ENCODE measurements at regions not wholly inside any gene's neighbourhood (a gene's known extent, or its start where the extent isn't known, plus 50 kb on each side); places are given as distances from the start of the nearest gene placed in this dataset.

DNA sequence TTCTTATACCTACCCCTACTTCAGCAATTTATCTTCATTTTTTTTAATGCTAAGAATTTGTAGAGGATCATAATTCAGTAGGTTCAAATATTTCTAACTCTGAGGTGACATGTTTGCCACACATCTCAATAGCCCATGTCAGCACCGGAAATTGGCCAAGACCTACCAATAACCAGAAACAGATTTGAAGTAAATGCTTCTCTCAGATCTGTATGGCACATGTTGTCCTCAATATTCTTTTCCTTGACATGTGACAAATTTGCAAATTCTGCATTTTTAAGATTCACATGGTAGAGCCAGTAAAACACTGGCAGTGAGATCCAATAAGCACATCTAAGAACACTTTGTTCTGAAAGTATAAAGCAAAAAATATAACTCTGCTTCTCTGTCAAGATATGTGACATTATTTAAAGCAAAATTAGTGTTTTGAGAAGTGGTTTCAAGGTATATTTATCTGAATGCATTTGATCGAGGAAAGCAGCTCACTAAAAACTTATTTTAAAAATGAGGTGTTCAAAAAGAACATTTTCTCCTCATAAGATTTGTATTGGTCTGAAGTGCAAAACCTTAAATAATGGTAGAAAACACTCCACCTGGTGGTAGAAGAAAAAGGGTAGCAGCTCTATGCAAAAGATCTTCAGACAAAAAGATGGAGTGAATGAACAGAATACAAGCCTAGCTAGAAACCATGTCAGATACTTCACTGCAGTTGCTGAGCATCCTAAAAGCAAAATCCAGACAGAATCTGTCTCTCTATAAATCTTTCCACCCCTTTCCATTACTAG is 513.8 kb upstream of the FAM241A start:
- no peak for DNase-seq

DNA sequence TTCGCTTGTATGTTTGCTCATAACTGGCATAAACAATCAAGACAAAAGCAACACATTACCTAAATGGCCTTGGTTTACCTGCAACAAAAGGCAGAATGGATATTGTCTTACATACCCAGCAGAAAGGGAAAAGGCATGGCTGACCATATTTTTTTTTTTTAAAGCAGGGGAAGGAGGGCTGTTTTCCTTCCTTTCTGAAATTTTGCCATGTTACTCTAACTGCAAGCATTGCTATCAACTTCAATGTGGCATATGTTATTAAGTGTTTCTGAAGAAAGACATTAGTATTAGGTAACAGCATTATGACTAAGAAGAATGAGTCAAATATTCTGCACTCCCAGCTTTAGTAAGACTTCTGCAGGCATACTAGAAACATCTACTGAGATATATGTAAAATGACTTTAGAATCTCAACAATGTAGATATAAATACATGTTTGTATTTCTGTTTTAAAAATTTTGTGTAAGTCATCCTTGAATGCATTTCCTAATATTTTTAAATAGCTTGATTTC is 512.6 kb upstream of the FAM241A start:
- DNase-seq = no peak

DNA sequence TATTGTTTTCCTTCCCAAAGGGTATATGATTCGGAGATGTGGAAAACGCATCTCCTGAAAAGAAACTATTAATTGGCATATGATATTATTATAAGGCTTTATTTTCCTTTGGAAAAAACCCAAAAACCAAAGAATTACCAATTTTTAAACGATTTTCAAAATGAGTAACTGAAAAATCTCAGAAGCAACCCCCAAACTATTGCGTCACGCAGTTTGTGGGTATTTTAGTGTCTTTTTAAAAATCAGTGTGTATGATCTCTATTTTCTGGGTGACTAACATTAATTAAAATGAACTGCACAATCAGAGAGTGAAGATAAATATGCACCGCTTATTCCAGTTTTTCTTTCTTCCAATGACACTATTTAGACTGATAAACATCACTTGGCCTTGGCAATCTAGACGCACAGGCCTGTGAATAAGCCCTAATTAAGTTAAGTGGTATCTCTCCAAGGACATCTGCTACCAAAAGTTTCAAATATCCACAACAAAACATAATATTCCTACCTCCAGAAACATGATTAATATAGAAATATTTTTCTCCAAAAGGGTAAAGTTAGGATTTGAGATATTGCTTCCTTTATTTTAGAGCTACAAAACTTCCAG is 511.5 kb upstream of the FAM241A start:
- no peak for DNase-seq

DNA sequence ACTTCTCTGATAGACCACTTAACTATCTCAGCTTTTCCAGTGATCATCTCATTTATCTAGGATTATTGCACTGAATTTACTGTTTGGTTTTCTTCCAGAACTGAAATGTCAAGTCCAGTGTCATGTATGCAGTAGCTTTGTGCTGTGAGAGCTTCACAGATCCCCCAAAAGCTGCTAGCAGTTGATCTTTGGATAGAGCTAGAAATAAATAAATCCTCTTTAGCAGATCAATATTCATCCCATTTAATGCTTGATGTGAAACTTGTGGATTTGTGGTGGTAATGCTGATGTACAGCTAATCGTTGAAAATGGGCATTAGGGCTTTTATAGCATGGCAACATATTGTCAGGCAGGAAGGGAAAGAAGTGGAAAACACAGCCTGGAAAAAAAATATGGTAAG is 509.6 kb upstream of the FAM241A start:
- no peak for DNase-seq

DNA sequence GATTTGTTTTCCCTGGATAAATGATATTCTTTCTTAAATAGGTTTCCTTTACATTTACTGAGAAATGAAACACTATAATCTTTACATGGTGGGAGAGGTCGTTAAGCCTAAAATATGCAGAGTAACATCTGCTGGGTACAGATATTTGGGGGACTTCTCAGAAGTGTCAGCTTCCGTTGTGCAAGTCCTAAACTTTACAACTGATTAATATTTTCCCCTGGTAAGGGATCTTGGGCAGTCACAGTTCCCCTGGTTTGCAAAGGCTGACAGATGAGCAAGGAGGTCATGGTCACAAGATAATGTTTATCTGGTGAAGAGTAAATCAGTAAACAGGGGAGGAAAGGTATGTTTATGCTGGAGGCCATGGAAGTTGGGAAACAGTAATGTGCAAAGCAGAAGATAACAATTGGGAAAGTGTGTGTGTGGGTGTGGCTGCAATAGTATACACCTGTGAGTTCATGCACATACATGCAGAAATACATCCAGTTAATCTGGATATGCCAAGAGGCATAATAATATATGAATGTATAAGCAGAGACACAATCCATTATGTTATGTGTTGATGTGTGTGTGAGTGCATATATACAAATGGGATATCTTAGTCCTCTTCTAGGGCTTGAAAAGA is 508.2 kb upstream of the FAM241A start:
- no peak for DNase-seq

DNA sequence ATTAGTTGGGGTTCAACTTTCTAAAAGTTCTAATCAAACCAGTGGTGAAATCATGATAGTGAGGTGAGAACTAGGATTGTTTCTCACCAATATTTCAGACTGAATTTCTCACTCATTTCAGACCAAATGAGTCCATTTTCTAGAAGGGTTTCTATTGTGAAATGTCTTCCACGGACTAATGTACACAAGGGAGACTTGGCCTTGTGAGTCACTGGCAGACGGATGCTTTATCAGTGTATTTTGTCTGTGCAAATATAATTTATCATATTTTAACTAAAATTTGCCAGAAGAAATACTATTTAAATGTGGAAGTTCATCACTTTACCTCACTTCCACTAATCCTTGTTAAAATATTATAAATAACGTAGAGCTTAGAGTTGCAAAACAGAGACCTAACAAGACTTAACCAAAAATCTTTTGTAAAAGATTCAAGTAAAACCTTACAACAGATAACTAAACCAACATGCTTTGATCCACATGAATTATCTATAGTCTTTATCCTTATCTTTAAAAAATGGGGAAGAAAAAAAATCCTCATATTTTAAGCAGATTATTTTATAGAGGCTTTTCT is 506.0 kb upstream of the FAM241A start:
- no peak for DNase-seq

DNA sequence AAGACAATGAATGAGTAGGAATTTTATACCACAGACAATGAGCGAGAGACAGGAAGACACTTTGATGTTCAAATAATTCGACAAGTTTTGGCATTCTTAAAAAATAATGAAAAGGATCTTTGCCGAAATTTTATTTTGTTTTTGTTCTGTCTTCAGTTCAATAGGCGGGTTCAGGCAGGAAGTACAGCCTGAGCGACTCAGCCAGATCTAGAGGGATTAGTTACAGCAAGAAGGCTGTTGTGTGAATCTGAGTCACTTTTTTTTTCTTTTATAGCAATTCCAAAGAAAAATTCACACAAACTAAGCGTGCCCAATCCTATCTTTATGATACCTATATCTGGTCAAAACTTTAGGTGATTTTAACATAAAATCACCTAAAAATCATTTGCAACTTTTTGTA is 505.4 kb upstream of the FAM241A start:
- no peak for DNase-seq

DNA sequence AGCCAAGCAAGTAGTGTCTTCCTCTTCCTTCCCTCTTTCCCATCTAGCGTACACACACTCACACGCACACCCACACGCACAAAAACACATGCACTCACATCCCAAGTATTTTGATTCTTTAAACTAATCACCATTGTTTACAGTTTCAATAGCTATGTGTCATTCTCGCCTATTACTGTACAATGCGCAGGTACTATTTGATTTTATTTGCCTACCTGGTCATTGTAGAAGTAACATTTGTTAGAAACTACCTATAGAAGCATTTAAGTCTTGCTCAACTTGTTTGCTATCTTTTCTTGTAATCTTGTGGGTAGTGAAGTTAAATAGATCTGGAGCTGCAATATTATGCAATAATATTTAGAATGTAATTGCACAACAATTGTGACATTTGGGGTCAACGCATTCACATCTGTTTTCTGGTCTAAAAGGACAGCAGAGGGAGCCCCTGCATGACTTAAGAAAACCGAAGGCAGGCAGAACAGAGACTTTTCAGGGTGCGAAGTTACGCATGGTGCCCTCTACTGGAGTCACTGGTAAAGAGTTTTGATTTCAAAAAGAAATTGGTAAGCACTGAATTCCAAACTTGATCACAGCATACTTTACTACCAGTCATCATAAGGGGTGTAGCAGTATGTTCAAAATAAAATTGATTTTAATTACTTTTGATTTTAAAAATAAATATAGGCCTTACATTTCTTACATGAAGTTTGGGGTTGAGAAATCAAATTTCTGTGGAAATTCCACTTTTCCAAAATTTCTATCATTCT is 503.3 kb upstream of the FAM241A start:
- DNase-seq = peak in 1 of 2 donors; percentile 16

DNA sequence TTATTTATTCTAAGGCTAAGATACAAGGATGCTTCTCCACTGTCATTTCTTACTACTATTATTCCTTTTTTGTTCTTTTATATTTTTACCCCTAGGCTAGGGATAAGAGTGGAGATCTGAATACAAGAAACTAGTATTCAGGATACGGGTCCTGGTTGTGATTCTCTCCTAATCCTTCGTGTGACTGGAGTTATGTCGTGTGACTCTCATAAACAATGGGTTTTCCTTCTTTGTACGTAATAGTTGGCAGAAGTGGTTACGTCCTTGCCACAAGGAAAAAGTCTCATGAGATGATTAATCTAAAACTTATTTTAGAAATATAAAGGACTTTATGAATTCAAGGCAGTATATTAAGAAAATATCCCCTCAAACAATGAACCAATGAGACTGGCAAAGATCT is 497.2 kb upstream of the FAM241A start:
- DNase-seq = no peak

DNA sequence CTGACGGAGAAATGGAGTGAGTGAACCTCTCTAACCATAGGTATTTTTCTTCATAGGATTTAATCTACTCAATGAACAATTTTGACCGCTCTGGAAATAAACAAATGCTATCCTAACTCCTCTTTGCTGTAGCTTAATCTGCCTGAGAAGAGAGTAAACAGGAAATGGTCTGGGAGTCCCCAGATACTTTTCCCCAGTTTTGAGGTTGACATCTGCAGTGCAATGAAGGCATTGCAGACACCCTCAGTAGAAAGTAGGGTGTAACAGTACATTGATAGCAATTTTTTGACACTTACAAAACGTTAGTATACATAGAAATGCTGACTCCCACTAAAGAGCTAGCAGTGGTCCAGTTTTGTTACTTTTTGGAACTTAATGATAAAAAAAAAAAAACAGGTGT is 495.9 kb upstream of the FAM241A start:
- DNase-seq = no peak

DNA sequence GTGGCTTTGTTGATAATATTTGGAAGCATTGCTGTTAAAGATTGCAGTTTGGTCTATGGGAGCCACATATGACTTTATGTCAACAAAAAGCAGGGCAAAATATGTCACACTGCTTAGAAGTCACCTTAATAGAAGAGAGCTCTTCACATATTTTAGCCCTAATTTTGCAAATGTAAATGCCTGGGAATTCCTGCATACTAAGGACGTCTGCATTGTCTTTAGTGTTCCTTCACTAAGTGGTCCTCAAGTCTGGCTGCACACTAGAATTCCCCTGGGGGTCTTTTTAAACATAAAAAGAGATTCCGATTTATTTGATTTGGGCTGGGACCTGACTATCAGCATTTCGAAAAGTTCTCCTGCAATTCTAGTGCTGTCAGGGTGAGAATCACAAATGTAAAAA is 495.1 kb upstream of the FAM241A start:
- no peak for DNase-seq

DNA sequence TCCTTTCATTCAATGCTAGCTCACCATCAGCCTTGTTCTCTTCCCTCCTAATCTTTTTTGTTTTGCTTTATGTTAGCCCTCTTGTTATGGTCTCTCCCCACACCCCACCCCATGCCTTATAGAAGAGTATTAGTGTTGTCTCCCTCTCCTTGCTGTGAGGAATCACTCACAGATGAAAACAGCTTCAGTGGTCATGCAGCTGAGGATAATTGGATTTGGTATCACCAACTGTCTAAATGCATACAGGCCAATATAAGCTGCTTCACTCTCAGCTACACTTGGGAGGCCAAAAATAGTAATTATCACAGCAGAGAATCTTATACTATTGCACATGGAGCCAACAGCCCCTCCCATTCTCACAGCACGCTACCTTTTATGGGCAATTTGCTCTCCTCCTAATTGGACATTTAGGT is 494.6 kb upstream of the FAM241A start:
- DNase-seq = no peak

DNA sequence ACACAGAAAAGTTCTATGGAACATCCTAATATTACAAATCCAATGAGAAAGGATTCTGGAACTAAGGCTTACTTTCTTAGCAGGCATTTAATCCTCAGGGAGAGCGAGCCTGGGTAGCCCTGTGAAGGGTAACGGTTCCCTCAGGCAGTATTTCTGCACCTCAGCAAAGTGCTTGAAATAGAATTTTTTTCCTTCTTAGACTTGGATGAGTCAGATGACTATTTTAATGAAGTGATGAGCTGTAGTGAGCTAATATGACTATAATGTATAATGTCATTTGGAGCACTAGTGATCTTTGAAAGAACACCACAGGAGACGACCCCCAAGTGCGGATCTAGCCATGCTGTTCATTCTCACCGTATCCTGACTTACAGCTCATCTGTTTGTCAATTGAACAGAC is 493.0 kb upstream of the FAM241A start:
- no peak for DNase-seq

DNA sequence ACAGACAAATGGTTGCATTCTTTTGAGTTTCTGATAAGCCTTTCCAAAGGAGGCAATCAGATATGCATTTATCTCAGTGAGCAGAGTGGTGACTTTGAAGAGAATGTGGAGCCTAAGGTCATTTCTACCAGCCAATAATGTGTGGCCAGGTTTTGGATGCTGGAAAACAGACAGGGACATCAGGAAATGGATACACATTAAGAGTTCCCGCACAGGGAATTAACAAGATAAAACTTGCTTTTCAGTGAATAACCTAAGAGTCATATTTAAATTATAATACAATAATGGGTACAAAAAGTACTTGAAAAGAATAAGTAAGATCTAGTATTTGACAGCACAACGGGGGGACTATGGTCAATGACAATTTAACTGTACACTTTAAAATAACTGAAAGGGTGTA is 492.3 kb upstream of the FAM241A start:
- DNase-seq = no peak

DNA sequence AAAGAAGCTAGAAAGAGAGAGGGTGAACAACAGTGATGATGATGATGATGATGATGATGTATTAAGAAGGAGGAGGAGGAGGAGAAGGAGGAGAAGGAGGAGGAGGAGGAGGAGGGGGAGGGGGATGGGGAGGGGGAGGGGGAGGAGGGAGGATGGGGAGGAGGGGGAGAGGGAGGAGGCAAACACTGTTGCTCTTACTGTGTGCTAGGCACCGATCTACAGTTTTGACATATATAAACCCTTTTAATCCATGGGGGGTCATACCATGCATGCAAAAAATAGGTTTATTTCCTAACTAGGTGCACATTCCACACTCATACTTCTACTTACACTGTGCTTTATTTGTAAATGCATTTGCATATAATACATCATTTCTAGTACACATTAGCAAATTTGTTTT is 482.8 kb upstream of the FAM241A start:
- DNase-seq = no peak

DNA sequence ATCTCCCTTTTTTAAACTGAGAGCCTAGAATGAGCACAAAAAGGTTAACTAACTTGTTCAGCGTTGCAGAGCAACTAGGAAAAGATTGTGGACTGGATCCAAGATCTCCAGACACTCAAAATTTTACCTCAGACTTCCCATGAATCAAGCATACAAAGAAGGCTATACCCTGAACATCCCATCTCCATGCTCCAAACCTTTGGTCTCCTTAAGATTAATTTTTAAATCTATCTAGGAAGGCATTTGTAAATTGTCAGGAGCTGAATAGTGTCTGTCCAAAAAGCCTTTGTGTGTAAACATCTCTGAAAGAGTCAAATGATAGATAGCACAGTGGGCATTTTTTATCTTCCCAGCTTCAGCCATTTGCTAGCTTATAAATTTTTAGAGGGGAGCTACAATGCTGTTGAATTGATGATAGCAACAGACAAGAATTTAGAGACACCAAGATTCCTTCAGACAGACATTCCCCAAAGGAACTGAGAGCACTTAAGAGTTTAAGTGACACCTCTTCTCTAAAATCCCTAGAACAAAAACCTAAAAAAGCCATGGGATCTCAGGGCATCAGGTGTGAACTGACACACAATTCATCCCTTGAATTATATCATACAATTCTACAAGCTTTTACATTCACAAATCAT is 480.8 kb upstream of the FAM241A start:
- DNase-seq = no peak

DNA sequence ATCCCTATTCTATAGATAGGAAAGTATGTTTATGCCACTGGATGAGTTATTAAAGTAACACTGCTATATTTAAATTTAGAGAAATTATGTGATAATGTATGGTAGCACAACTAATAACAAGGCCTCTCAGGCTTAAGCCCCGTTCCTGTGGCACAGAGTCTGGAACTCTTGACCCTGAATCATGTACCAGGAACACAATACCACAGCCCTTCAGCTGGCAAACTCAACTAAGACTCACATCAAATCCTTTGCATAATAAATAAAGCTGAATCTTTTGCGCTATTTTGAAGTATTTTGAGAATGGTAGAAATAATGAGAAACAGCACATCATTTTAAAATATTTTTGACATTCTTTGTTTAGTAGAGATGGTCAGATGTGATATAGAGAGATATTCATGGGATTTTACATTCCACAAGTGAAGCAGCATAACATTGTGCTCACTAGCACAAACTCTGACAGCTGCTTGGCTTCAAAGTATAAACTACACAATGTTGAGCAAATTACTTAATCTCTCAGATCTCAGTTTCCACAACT is 478.4 kb upstream of the FAM241A start:
- no peak for DNase-seq

DNA sequence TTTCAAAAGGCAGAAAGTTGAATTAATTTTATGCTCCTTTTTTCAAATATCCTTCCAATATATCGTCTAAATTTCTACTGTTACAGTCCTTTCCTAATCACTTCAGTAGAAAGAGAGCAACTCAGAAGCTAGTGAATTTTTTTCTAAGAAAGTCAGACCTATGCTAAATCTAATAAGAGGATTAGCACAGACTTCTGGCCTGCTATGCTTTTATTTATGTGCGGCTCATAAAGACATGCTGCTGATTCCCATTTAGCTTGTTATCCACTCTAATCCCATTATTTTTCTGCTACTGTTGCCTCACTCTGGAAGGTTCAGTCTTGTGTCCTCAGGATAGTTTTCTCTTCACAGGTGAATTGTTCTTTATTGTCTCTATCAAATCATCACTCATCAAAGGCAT is 473.5 kb upstream of the FAM241A start:
- no peak for DNase-seq

DNA sequence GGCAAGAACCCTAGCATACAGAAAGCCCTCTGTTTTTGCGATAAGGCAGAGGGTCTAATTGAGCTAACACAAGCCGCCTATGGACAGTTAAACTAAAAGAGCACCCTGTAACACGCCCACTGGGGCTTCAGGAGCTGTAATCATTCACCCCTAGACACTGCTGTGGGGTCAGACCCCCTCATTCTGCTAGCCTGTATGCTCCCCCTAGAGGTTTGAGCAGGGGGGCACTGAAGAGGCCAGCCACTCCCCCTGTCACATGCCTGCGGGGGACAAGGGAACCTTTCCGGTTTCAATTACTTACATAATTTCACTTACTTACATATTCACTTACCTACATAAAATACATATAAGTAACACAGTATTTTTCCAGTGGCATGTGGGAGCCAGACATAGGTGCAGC is 469.5 kb upstream of the FAM241A start:
- no peak for DNase-seq

DNA sequence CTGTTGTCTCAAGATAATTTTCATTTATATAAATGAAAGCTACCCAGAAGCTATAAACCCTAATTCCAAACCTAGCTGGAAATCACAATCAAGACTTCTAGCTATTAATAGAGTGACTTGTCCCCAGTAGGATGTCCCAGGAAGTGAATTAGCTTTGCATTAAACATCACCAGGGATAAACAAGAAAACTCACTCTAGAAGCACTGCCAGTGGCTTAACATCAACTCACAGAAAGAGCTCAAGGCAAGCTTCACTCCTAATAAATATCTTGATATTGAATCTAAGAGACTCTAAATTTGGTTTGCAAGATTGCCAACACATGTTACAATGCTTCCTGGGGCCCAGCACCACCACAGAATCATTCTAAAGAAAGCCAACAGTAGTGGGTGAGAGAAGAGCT is 468.7 kb upstream of the FAM241A start:
- no peak for DNase-seq

DNA sequence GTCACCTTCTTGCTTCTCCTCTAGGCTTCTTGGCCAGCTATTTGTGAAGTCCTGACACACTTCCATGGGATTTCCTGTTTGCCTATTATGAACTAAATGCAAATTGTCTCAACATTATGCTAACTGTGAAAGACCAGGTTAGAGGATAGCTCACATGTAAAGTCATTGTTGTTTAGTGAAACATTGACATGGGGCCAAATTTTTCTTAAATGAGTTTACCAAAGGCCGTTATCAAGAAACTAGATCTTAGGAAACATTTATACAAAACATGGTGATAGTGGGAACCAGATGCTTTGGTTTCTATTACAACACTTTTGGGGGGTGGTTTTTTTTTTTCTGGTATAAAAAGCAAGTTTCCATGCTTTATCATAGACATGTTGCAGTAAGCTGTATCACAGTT is 466.8 kb upstream of the FAM241A start:
- DNase-seq = no peak

DNA sequence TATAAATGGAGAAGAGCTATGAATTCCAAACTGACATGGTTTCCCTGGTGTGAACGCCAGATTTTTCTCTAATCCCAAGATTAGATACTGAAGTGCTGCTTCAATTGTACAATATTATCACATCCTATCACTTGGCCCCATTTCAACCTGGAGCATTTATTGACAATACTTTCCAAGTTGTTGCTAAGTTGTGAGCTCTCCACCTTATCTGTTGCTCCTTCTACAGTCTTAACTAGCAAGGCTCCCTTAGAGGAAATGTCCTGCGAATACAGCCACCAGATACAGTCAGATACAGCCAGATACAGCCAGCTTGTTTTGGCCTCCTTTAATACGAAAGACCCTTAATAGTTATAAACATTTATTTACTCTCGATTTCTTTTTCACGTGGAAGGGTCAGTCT is 466.3 kb upstream of the FAM241A start:
- DNase-seq = no peak

Measured in stimulated activated CD4-positive, alpha-beta T cell treated with anti-CD3 and anti-CD28 coated beads, Interleukin-2, amount 100 ng/mL, for 24 hours (primary cell).